Thyroid gland (tissue), 4 donors: ENCODE measurements at regions not wholly inside any gene's neighbourhood (a gene's known extent, or its start where the extent isn't known, plus 50 kb on each side); places are given as distances from the start of the nearest gene placed in this dataset.
"Not testable (repeated sequence)": the region's sequence is repeated elsewhere in the genome, so short reads cannot be mapped to it uniquely, and the experiment has no call there.

Experiments
- DNase-seq, 2 donors: peaks; one replicate each; pipeline ENCODE4 v3.0.0-alpha.2; 2019
- H3K27ac ChIP-seq, 3 donors: fragments of 200-600 bp; sonication (generic); 1 replicate in 2 of 3; 2 replicates in 1 of 3; pipeline ENCODE4 v1.5.1; 2016 to 2019; ENCODE audit warnings: mild to moderate bottlenecking in 1 of 3, moderate library complexity in 1 of 3
- H3K27me3 ChIP-seq: fragments of 200-600 bp; sonication (generic); one replicate; pipeline ENCODE4 v1.5.1; 2019
- H3K36me3 ChIP-seq, 2 donors: fragments of 200-600 bp; sonication (generic); one replicate each; pipeline ENCODE4 v1.5.1; 2016 to 2019
- H3K4me1 ChIP-seq, 2 donors: fragments of 200-600 bp; sonication (generic); one replicate each; pipeline ENCODE4 v1.5.1; 2017 to 2019
- H3K4me3 ChIP-seq, 3 donors: fragments of 200-600 bp; sonication (generic); replicated peaks in 1 of 3; 1 replicate in 2 of 3; 2 replicates in 1 of 3; pipeline ENCODE4 v1.5.1; 2016; ENCODE audit warnings: mild to moderate bottlenecking in 1 of 3
- H3K9me3 ChIP-seq: fragments of 200-600 bp; sonication (generic); one replicate; pipeline ENCODE4 v1.5.1; 2017
- CTCF ChIP-seq, 6 experiments: fragments of 200-600 bp in 3 of 6; fragments of 450-650 bp in 3 of 6; sonication (generic) in 3 of 6; IDR thresholded peaks; one replicate each; pipeline ENCODE4 v1.5.1; 2016 to 2019; ENCODE audit warnings: antibody characterized with exemption in 6 of 6, mild to moderate bottlenecking in 2 of 6, inconsistent platforms in 1 of 6, moderate library complexity in 1 of 6
- POLR2A ChIP-seq, 2 donors: fragments of 450-650 bp; IDR thresholded peaks; one replicate each; pipeline ENCODE4 v1.6.1; 2017; ENCODE audit warnings: antibody characterized with exemption in 2 of 2, mild to moderate bottlenecking in 2 of 2, moderate library complexity in 1 of 2
- WGBS, 2 donors: methylation state at CpG; one replicate each; pipeline ENCODE4 v1.1.5; 2017; 5-methylcytosine and 5-hydroxymethylcytosine counted together
- intact Hi-C: fragments of 100-400 bp; cut with DNase I; formaldehyde crosslinking; loops from one replicate; pipeline ENCODE4 v1.15.1; 2023

- Histone ChIP-seq H3K27ac (no peak overlapping the region), H3K27me3 (no peaks in the 10 kb centered on the region), H3K4me3 (no peak overlapping the region), H3K36me3 (no peaks in the 10 kb centered on the region), H3K4me1 (no peaks in the 10 kb centered on the region), H3K9me3 (no peaks in the 10 kb centered on the region)
- no peak for DNase-seq
- intact Hi-C loops: no loop called here
- TF ChIP-seq CTCF (IDR thresholded peaks at IDR 0.05) (no peak), POLR2A (IDR thresholded peaks at IDR 0.05) (no peak)
- 58 to 60% methylated on average over 5 of the region's 5 CpGs for WGBS, 2 donors
Observed at GRCh38 chr9:85321561-85321960, 420.2 kb downstream of the AGTPBP1 start.

- no peak overlapping the region for H3K27ac ChIP-seq
- WGBS, 2 donors: 93 to 96% methylated on average over 2 of the region's 2 CpGs
- H3K27me3 ChIP-seq: no peaks in the 10 kb centered on the region
Observed at GRCh38 chr9:85319936-85320656, 421.7 kb downstream of the AGTPBP1 start.

GRCh38 chr9:85315535-85315934 is 426.2 kb downstream of the AGTPBP1 start:
- H3K4me1 ChIP-seq, H3K9me3 ChIP-seq, H3K27me3 ChIP-seq, H3K36me3 ChIP-seq, DNase-seq, H3K27ac ChIP-seq, H3K4me3 ChIP-seq, intact Hi-C loops: not testable (repeated sequence)
- WGBS, 2 donors: 96 to 97% methylated on average over 2 of the region's 2 CpGs

More at GRCh38 chr9:85319936-85320656, 421.7 kb downstream of the AGTPBP1 start:
- intact Hi-C loops: no loop called here
- no peak for TF ChIP-seq CTCF (IDR thresholded peaks at IDR 0.05)
- no peak for TF ChIP-seq POLR2A (IDR thresholded peaks at IDR 0.05)
- H3K36me3 ChIP-seq: no peaks in the 10 kb centered on the region
- H3K4me1 ChIP-seq: no peaks in the 10 kb centered on the region
- no peaks in the 10 kb centered on the region for H3K9me3 ChIP-seq
- no peak for DNase-seq
- H3K4me3 ChIP-seq: no peak overlapping the region

- H3K9me3 ChIP-seq: no peaks in the 10 kb centered on the region
- H3K27ac ChIP-seq: no peak overlapping the region
- H3K36me3 ChIP-seq: no peaks in the 10 kb centered on the region
- DNase-seq: no peak
- no peaks in the 10 kb centered on the region for H3K4me1 ChIP-seq
- no peak overlapping the region for H3K4me3 ChIP-seq
- no peaks in the 10 kb centered on the region for H3K27me3 ChIP-seq
- TF ChIP-seq CTCF (IDR thresholded peaks at IDR 0.05) (no peak), POLR2A (IDR thresholded peaks at IDR 0.05) (no peak)
- intact Hi-C loops: no loop called here
Observed at GRCh38 chr9:85310573-85310972, 431.2 kb downstream of the AGTPBP1 start.

- 79 to 80% methylated on average over 4 of the region's 4 CpGs for WGBS, 2 donors
- no peak for TF ChIP-seq POLR2A (IDR thresholded peaks at IDR 0.05)
- no peak for TF ChIP-seq CTCF (IDR thresholded peaks at IDR 0.05)
Observed at GRCh38 chr9:85303757-85304134, 438.0 kb downstream of the AGTPBP1 start.

More at GRCh38 chr9:85303757-85304134, 438.0 kb downstream of the AGTPBP1 start:
- H3K4me3 ChIP-seq: no peak overlapping the region
- H3K9me3 ChIP-seq: no peaks in the 10 kb centered on the region
- no peaks in the 10 kb centered on the region for H3K4me1 ChIP-seq
- no peak for DNase-seq
- no peaks in the 10 kb centered on the region for H3K36me3 ChIP-seq
- no peak overlapping the region for H3K27ac ChIP-seq
- H3K27me3 ChIP-seq: no peaks in the 10 kb centered on the region
- intact Hi-C loops: no loop called here
